GM12873 (cell line): ENCODE measurements at regions not wholly inside any gene's neighbourhood (a gene's known extent, or its start where the extent isn't known, plus 50 kb on each side); places are given as distances from the start of the nearest gene placed in this dataset.

Experiments used
- CTCF ChIP-seq: IDR thresholded peaks from 2 replicates; pipeline ENCODE4 v1.5.1; 2012; ENCODE audit warnings: low read depth, mild to moderate bottlenecking, moderate library complexity, low read length, control low read depth; ENCODE audit not compliant: insufficient read depth; ENCODE audit errors: missing control alignments

DNA sequence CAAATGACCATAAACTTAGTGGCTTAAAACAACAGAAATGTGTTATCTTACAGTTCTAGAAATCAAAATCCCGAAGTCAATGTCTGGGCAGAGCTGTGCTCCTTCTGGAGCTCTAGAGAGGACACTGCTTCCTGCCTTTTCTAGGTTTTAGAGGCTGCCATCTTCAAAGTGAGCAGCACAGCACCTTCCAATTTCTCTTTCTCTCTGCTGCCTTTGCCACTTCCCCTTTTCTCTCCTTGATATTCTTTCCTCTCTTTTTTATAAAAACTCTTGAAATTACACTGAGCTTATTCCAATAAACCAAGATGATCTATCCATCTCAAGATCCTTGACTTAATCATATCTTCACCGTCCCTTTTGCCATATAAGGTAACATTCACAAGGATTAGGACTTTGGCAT lies 616.9 kb downstream of the PLPP3 start:
- TF ChIP-seq CTCF: no peak

GRCh38 chr1:55959136-55959548 lies 620.2 kb downstream of the PLPP3 start:
- TF ChIP-seq CTCF: no peak

DNA sequence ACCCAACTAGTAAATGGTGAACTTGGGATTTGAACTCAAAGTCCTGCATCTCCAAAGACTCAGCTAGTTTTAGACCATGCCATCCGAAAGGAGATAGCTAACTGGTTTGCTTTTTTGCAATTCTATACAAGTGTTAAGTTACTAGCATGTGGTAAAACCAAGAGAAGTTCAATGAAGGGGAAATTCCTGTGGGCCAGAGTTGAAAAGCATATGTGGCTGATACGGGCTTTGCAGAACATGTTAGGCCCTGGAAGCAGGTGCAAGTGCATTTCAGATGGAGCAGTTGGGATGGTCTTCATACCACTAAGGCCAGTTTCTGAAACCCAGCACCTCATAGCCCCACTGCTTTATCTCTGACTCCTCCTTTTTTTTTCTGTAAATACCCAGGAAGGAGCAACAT lies 620.9 kb downstream of the PLPP3 start:
- TF ChIP-seq CTCF: no peak

DNA sequence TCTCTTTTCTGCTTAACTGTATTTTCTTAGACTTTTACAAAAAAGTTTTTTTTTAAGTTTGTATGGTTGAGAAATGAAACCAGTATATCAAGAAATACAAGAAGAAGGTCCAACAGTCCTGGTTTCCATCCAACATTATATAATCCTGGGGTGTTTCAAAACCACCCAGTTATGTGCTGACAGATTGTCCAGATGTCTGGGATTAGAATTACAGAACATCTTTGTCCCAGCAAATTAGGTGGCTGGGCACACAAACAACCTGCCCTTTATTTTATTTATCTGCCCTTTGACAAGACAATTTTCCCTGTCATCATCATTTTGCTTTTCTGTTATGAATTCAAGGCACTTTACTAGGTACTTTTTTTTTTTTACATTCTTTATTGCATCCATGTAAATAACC lies 622.1 kb downstream of the PLPP3 start:
- no peak for TF ChIP-seq CTCF

GRCh38 chr1:55955016-55955621 lies 624.2 kb downstream of the PLPP3 start:
- TF ChIP-seq CTCF: no peak

- no peak for TF ChIP-seq CTCF
Observed at GRCh38 chr1:55951291-55951690, 628.1 kb downstream of the PLPP3 start.

DNA sequence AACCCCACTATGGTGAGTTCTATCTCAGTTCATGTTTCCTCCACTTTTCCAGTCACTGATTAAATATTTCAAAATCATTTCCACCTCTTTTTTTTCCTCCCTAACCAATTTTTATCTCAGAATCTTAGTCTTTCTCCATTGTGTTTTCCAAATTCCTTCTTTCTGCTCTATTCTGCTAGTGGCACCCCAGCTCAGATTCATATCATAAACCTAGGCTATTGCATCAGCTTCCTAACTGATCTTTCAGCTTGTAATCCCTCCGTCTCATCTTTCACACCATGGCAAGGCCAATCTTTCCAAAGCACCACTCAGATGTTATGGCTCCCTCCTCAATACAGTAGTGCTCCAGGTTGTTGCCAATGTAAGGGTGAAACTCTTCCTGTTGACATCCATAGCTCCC lies 631.9 kb downstream of the PLPP3 start:
- TF ChIP-seq CTCF: no peak
